HG02759 (cell line): ENCODE measurements at regions not wholly inside any gene's neighbourhood (a gene's known extent, or its start where the extent isn't known, plus 50 kb on each side); places are given as distances from the start of the nearest gene placed in this dataset.
"Not testable (repeated sequence)": the region's sequence is repeated elsewhere in the genome, so short reads cannot be mapped to it uniquely, and the experiment has no call there.

Experiments
- ATAC-seq: cut with Tn5 transposase; IDR thresholded peaks from one replicate; pipeline ENCODE4 v1.9.1; 2021; ENCODE audit warnings: mild to moderate bottlenecking, moderate library complexity; ENCODE audit not compliant: unreplicated experiment

- no peak for ATAC-seq
Measured at GRCh38 chr10:106395041-106395749, 769.3 kb downstream of the SORCS1 start.

- ATAC-seq, result no peak
Measured at GRCh38 chr10:106392778-106393177, 771.7 kb downstream of the SORCS1 start.

GRCh38 chr10:106387063-106387462 is 777.4 kb downstream of the SORCS1 start:
- no peak for ATAC-seq

GRCh38 chr10:106384496-106384895 is 780.0 kb downstream of the SORCS1 start:
- ATAC-seq, result no peak

- no peak for ATAC-seq
Measured at GRCh38 chr10:106380706-106381105, 783.8 kb downstream of the SORCS1 start.

GRCh38 chr10:106378251-106378650 is 786.3 kb downstream of the SORCS1 start:
- no peak for ATAC-seq

GRCh38 chr10:106370751-106371150 is 793.8 kb downstream of the SORCS1 start:
- ATAC-seq, result no peak

- no peak for ATAC-seq
Measured at GRCh38 chr10:106360870-106361269, 803.6 kb downstream of the SORCS1 start.

GRCh38 chr10:106355450-106355849 is 809.1 kb downstream of the SORCS1 start:
- no peak for ATAC-seq

GRCh38 chr10:106348933-106349332 is 815.6 kb downstream of the SORCS1 start:
- ATAC-seq, result no peak

GRCh38 chr10:106347547-106347946 is 817.0 kb downstream of the SORCS1 start:
- no peak for ATAC-seq

GRCh38 chr10:106343539-106343938 is 821.0 kb downstream of the SORCS1 start:
- not testable (repeated sequence) for ATAC-seq

GRCh38 chr10:106341356-106341755 is 823.1 kb downstream of the SORCS1 start:
- ATAC-seq, result no peak

GRCh38 chr10:106338486-106338885 is 826.0 kb downstream of the SORCS1 start:
- no peak for ATAC-seq

- no peak for ATAC-seq
Measured at GRCh38 chr10:106336874-106337273, 827.6 kb downstream of the SORCS1 start.

GRCh38 chr10:106327747-106328146 is 836.8 kb downstream of the SORCS1 start:
- ATAC-seq, result no peak

GRCh38 chr10:106320876-106321275 is 843.6 kb downstream of the SORCS1 start:
- no peak for ATAC-seq

GRCh38 chr10:106320078-106320477 is 844.4 kb downstream of the SORCS1 start:
- ATAC-seq, result no peak

GRCh38 chr10:106317554-106317953 is 847.0 kb downstream of the SORCS1 start:
- ATAC-seq, result no peak

GRCh38 chr10:106313041-106313440 is 851.5 kb downstream of the SORCS1 start:
- ATAC-seq, result no peak

- ATAC-seq, result no peak
Measured at GRCh38 chr10:106312087-106312486, 852.4 kb downstream of the SORCS1 start.

GRCh38 chr10:106311590-106311989 is 852.9 kb downstream of the SORCS1 start:
- ATAC-seq, result no peak

GRCh38 chr10:106310596-106310995 is 853.9 kb downstream of the SORCS1 start:
- ATAC-seq, result no peak
